ENCODE measurements at regions not wholly inside any gene's neighbourhood (a gene's known extent, or its start where the extent isn't known, plus 50 kb on each side); places are given as distances from the start of the nearest gene placed in this dataset.
"Not testable (repeated sequence)": the region's sequence is repeated elsewhere in the genome, so short reads cannot be mapped to it uniquely, and the experiment has no call there.

GRCh38 chr14:98008381-98009113 is 1211.4 kb downstream of the VRK1 start:
- no peak for DNase-seq

- not testable (repeated sequence) for DNase-seq
These were observed 1212.0 kb downstream of the VRK1 start for GRCh38 chr14:98009177-98009576.

GRCh38 chr14:98010784-98011183 is 1213.6 kb downstream of the VRK1 start:
- DNase-seq, result no peak

GRCh38 chr14:98014851-98015615 is 1217.9 kb downstream of the VRK1 start:
- DNase-seq, result no peak

- DNase-seq, result no peak
These were observed 1218.7 kb downstream of the VRK1 start for GRCh38 chr14:98015921-98016320.

GRCh38 chr14:98018628-98019027 is 1221.4 kb downstream of the VRK1 start:
- no peak for DNase-seq

- no peak for DNase-seq
These were observed 1225.6 kb downstream of the VRK1 start for GRCh38 chr14:98022541-98023520.

GRCh38 chr14:98028162-98028561 is 1231.0 kb downstream of the VRK1 start:
- DNase-seq, result no peak

GRCh38 chr14:98035396-98035795 is 1236.6 kb downstream of the BCL11B start:
- DNase-seq, result no peak

GRCh38 chr14:98037831-98038230 is 1234.2 kb downstream of the BCL11B start:
- no peak for DNase-seq

- DNase-seq, result no peak
These were observed 1215.1 kb downstream of the BCL11B start for GRCh38 chr14:98056946-98057345.

GRCh38 chr14:98059106-98059505 is 1212.9 kb downstream of the BCL11B start:
- DNase-seq, result no peak

- no peak for DNase-seq
These were observed 1209.9 kb downstream of the BCL11B start for GRCh38 chr14:98062083-98062482.

GRCh38 chr14:98069712-98070171 is 1202.3 kb downstream of the BCL11B start:
- no peak for DNase-seq

GRCh38 chr14:98070536-98070935 is 1201.5 kb downstream of the BCL11B start:
- no peak for DNase-seq

- no peak for DNase-seq
These were observed 1197.9 kb downstream of the BCL11B start for GRCh38 chr14:98074111-98074510.

GRCh38 chr14:98077176-98077575 is 1194.8 kb downstream of the BCL11B start:
- no peak for DNase-seq

- DNase-seq, result no peak
These were observed 1189.2 kb downstream of the BCL11B start for GRCh38 chr14:98082833-98083232.

GRCh38 chr14:98085751-98086150 is 1186.2 kb downstream of the BCL11B start:
- no peak for DNase-seq

- DNase-seq, result no peak
These were observed 1178.9 kb downstream of the BCL11B start for GRCh38 chr14:98093111-98093510.

GRCh38 chr14:98099527-98099926 is 1172.5 kb downstream of the BCL11B start:
- DNase-seq, result no peak

GRCh38 chr14:98101323-98101722 is 1170.7 kb downstream of the BCL11B start:
- DNase-seq, result no peak

GRCh38 chr14:98103705-98104104 is 1168.3 kb downstream of the BCL11B start:
- no peak for DNase-seq

Measured in GF-D8 (cell line).